Neutrophil (primary cell): ENCODE measurements at regions not wholly inside any gene's neighbourhood (a gene's known extent, or its start where the extent isn't known, plus 50 kb on each side); places are given as distances from the start of the nearest gene placed in this dataset.

Experiments used
- H3K27ac ChIP-seq: fragments of 200-600 bp; sonication (generic); 2 replicates; pipeline ENCODE4 v1.5.1; 2016; ENCODE audit warnings: mild to moderate bottlenecking, moderate library complexity
- H3K27me3 ChIP-seq: fragments of 200-600 bp; sonication (generic); 2 replicates; pipeline ENCODE4 v1.6.0; 2016; ENCODE audit warnings: mild to moderate bottlenecking
- H3K36me3 ChIP-seq: fragments of 200-600 bp; sonication (generic); 2 replicates; pipeline ENCODE4 v1.5.1; 2017
- H3K4me1 ChIP-seq, 2 experiments: fragments of 200-600 bp in 1 of 2; sonication (generic) in 1 of 2; 1 replicate in 1 of 2; 2 replicates in 1 of 2; pipeline versions ENCODE4 v1.5.1 to v1.6.1; 2013 to 2016; ENCODE audit warnings: low read depth in 1 of 2, low read length in 1 of 2, mild to moderate bottlenecking in 1 of 2, moderate library complexity in 1 of 2; ENCODE audit not compliant: control insufficient read depth in 1 of 2, insufficient read depth in 1 of 2
- H3K4me3 ChIP-seq, 2 experiments: fragments of 200-600 bp in 1 of 2; sonication (generic) in 1 of 2; 1 replicate in 1 of 2; 2 replicates in 1 of 2; pipeline ENCODE4 v1.5.1; 2013 to 2016; ENCODE audit warnings: low read depth in 1 of 2, low read length in 1 of 2, mild to moderate bottlenecking in 1 of 2, moderate library complexity in 1 of 2
- H3K9me3 ChIP-seq: fragments of 200-600 bp; sonication (generic); 2 replicates; pipeline ENCODE4 v1.5.1; 2016
- TF ChIP-seq, protein P1 (sequence below): fragments of 200-600 bp; sonication (generic); IDR thresholded peaks from 2 replicates; pipeline ENCODE4 v1.5.1; 2016; ENCODE audit warnings: antibody characterized with exemption

DNA sequence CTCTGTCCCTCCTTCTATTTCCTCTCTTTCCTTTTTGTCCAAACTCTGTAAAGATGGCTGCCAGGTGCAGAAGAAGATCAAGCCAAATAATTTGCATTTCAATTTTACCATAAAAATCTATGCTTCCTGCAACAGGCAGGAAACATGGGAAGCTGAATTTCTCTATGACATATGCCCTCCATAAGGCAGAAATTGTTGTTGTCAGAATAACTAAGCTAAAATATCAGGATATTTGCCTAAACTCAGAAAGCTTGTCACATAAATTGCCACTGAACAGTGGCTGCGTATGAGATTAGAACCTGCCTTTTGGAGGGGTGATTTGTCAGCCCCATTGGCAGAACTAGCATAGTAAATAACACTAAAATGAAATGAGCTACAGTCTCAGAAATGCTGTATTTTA is 288.3 kb upstream of the LMCD1 start:
- no peaks in the 10 kb centered on the region for H3K4me1 ChIP-seq
- H3K4me3 ChIP-seq: no peak overlapping the region
- H3K9me3 ChIP-seq: no peaks in the 10 kb centered on the region
- TF ChIP-seq, protein P1, sequence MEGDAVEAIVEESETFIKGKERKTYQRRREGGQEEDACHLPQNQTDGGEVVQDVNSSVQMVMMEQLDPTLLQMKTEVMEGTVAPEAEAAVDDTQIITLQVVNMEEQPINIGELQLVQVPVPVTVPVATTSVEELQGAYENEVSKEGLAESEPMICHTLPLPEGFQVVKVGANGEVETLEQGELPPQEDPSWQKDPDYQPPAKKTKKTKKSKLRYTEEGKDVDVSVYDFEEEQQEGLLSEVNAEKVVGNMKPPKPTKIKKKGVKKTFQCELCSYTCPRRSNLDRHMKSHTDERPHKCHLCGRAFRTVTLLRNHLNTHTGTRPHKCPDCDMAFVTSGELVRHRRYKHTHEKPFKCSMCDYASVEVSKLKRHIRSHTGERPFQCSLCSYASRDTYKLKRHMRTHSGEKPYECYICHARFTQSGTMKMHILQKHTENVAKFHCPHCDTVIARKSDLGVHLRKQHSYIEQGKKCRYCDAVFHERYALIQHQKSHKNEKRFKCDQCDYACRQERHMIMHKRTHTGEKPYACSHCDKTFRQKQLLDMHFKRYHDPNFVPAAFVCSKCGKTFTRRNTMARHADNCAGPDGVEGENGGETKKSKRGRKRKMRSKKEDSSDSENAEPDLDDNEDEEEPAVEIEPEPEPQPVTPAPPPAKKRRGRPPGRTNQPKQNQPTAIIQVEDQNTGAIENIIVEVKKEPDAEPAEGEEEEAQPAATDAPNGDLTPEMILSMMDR: no peak
- no peak overlapping the region for H3K27ac ChIP-seq
- no peaks in the 10 kb centered on the region for H3K27me3 ChIP-seq
- H3K36me3 ChIP-seq: no peaks in the 10 kb centered on the region

DNA sequence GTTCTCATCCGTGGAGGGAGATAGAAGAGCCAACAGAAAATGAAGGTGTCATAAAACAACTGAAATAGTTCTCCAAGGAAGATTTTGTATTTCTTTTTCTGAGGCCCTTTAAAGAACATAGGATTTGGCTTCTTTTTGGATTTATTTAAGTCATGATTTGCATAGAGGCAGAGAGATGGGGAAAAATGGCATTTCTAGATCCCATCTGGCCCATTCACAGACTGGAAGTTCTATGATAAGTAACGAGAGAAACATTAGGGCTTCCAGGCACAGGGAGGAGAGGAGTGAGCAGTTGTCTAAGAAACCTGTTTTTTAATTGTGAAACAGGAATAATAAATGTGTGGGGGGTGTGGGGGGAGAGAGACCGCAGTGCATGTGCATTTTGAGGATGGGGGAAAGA is 285.8 kb upstream of the LMCD1 start:
- Histone ChIP-seq H3K27me3 (no peaks in the 10 kb centered on the region), H3K9me3 (no peaks in the 10 kb centered on the region), H3K4me3 (no peak overlapping the region), H3K27ac (no peak overlapping the region), H3K4me1 (no peaks in the 10 kb centered on the region), H3K36me3 (no peaks in the 10 kb centered on the region)
- TF ChIP-seq, protein P1: no peak

DNA sequence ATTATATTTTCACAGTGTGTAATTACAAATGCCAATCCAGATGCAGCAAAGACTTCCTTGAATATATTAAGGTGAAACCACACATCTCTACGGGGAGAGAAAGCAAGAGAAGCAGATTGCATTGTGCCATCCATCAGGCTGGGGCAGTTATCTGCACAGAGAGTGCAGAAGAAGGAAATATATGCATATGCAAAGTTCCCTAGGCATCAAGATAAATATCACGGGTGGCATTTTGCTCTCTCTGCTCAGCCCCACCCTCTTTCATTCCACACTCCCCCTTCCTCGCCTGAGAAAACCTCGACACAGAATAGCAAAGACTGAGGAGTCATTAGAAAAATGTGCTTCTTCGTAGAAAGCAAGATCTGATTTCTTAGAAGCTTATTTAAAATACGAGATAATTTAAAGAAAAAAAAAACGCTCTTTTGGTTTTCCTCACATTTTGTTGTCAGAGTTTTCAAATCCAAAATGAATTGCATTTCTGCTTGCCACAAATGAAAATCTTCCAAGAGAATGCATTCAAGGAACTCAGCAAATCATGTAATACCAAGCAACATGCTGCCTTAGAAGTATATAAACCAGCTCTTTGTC is 283.2 kb upstream of the LMCD1 start:
- Histone ChIP-seq H3K4me1 (no peaks in the 10 kb centered on the region), H3K36me3 (no peaks in the 10 kb centered on the region), H3K27ac (no peak overlapping the region), H3K4me3 (no peak overlapping the region), H3K9me3 (no peaks in the 10 kb centered on the region), H3K27me3 (no peaks in the 10 kb centered on the region)
- TF ChIP-seq, protein P1: no peak

DNA sequence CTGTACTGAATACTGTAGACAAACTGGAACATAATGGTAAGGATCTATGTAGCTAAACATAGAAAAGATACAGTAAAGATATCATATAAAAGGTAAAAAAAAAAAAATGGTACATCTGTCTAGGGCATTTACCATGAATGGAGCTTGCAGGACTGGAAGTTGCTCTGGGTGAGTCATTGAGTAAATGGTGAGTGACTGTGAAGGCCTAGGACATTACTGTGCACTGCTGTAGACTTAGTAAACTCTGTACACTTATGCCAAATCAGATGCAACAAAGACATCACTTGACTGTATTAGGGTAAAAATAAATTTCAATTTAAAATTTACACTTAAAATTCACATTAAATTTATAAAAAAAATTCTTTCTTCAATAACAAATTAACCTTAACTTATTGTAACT is 281.3 kb upstream of the LMCD1 start:
- no peaks in the 10 kb centered on the region for H3K9me3 ChIP-seq
- H3K27me3 ChIP-seq: no peaks in the 10 kb centered on the region
- H3K4me3 ChIP-seq: no peak overlapping the region
- no peak overlapping the region for H3K27ac ChIP-seq
- TF ChIP-seq, protein P1: no peak
- H3K4me1 ChIP-seq: no peaks in the 10 kb centered on the region
- H3K36me3 ChIP-seq: no peaks in the 10 kb centered on the region

DNA sequence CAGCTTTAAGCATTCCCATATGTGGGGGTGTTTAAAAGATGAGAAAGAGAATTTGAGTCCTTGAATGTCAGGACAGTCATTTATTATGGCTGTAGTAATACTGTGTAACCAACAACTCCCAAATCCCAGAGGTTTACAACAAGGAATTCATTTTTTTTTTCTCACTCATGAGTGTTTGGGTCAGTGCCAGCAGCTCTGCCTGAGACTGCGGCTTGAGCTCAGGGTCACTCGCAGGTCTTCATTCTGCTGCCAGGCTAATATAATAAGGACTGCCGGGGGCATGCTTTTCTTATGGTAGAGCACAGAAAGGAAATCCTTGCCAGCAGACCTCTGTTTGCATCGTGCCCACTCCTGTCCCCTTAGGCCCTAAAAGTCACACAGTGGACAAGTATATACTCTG is 277.9 kb upstream of the LMCD1 start:
- Histone ChIP-seq H3K36me3 (no peaks in the 10 kb centered on the region), H3K9me3 (no peaks in the 10 kb centered on the region), H3K4me3 (no peak overlapping the region), H3K27me3 (no peaks in the 10 kb centered on the region), H3K27ac (no peak overlapping the region), H3K4me1 (no peaks in the 10 kb centered on the region)
- TF ChIP-seq, protein P1: no peak

DNA sequence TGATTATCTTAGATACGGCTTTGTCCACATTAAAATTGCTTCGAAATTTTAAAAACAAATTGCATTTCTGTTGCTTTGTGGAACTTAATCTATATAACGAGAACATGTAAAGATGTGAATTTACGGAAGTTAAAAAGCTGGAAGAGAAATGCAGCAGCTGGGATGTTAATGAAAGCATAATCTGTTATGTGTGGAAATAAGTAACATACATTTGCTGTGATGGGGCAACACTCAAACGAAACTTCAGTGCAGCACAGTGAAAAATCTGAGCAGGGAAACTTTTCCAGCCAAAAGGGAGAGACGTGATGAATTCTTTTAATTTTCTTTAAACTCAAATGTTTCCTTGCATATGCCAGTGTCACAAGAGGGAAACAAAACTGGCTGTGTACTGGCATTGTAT is 276.7 kb upstream of the LMCD1 start:
- TF ChIP-seq, protein P1: no peak

More for the DNA sequence above, 276.7 kb upstream of the LMCD1 start:
- Histone ChIP-seq H3K27ac (no peak overlapping the region), H3K27me3 (no peaks in the 10 kb centered on the region), H3K4me1 (no peaks in the 10 kb centered on the region), H3K4me3 (no peak overlapping the region), H3K36me3 (no peaks in the 10 kb centered on the region), H3K9me3 (no peaks in the 10 kb centered on the region)
